ENCODE measurements at regions not wholly inside any gene's neighbourhood (a gene's known extent, or its start where the extent isn't known, plus 50 kb on each side); places are given as distances from the start of the nearest gene placed in this dataset.
"Not testable (repeated sequence)": the region's sequence is repeated elsewhere in the genome, so short reads cannot be mapped to it uniquely, and the experiment has no call there.

DNA sequence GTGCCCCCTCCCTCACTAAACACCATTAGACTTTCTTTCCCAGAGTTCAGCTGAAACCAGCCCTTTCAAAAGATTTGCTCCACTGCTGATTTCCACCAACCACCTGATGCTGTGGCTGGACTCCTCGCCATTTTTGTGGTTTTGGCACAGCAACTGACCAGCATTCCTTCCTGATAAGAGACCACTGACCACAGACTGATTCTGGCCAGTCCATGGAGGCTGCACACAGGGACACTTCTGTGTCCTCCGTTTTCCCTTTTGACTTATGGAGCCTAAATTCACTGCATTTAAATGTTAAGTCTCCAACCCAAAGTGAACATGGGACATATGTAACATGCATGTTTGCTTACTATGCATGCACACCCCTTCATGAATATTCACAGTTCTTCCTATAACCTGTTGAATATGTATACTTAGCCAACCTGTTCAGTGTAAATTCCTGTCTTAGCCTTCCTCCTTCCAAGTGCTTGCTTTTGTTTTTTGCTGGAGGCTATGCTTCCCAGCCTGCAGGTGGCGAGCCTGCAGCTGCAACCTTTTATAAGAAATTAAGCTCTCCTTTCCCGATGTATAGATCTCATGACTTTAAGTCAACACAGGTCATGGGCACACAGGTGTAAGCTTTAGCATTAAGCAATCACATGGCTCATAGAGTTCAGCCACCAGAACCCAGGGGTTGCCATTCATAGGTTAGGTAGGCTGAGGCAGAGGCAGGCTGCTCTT lies 78.7 kb downstream of the ACTL7B start:
- no peaks in the 10 kb centered on the region for H3K4me1 Mint-ChIP-seq
- no peaks in the 10 kb centered on the region for H3K9me3 Mint-ChIP-seq
- no peak overlapping the region for H3K4me3 Mint-ChIP-seq
- H3K27ac Mint-ChIP-seq: no peak overlapping the region
- no peaks in the 10 kb centered on the region for H3K36me3 Mint-ChIP-seq
- peaks cover 7% of the 10 kb centered on the region for H3K27me3 Mint-ChIP-seq

DNA sequence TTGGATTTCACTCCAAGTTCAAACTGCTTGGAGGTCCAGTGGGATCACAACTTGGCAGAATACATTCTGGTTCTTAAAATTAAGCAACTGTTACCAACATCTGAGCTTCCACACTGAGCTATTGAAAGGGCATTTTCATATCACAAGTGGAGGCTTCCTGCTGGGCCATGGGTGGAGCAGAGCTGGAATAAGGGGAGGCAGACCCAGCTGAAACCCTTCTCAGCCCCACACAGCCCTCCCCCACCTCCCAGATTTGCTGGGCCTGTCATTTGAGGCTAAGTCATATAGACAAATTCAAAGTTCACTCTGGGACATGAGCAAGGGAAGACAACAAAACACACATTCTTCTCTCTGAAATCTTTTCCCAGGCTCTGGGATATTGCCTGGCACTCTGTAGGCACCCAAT lies 79.9 kb downstream of the ACTL7B start:
- Mint-ChIP-seq H3K9me3 (no peaks in the 10 kb centered on the region), H3K27me3 (peaks cover 7% of the 10 kb centered on the region), H3K4me3 (no peak overlapping the region), H3K27ac (no peak overlapping the region), H3K4me1 (no peaks in the 10 kb centered on the region), H3K36me3 (no peaks in the 10 kb centered on the region)

DNA sequence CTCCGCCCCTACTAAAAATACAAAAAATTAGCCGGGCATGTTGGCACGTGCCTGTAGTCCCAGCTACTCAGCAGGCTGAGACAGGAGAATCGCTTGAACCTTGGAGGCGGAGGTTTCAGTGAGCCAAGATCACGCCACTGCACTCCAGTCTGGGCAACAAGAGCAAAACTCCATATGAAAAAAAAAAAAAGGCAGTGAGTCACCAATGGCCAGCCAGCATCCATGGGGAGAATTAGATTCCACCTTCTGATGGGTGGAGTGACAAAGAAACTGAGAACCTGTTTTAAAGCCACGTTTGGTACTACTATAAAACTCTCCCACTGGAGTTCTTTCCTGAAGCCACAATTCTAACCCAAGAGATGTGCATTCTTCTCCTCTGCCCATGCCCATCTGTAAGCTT lies 81.7 kb downstream of the ACTL7B start:
- H3K4me3 Mint-ChIP-seq, H3K27me3 Mint-ChIP-seq, H3K27ac Mint-ChIP-seq, H3K36me3 Mint-ChIP-seq, H3K4me1 Mint-ChIP-seq, H3K9me3 Mint-ChIP-seq: not testable (repeated sequence)

DNA sequence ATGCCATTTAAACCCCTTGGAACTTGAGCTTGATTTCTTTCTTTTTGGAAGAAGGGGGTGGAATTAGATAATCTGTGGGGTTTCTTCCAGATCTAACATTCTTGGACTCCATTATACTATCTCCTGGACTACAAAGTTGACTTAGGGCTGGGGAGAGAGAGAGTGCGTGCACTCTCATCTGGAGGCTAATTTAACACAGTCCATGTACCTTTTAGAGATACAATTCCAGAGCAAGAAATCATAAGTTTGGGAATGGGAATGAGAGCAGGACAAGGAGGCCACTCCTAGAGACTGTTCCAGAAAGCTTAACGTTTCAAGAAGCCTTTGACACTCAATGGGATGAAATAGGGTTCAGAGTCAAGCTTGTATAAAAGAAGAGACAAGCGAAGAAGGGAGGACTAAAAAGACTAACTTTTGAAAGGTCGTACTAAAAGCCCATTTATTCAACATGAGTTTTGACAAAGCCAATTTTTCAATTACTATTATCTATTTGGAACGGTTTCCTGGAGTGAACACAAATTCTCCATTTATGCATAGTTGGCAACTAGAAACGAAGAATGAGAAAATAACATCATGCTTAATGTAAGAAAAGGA lies 83.4 kb downstream of the ACTL7B start:
- Mint-ChIP-seq H3K36me3 (no peaks in the 10 kb centered on the region), H3K4me1 (no peaks in the 10 kb centered on the region), H3K9me3 (no peaks in the 10 kb centered on the region), H3K4me3 (no peak overlapping the region), H3K27me3 (no peaks in the 10 kb centered on the region), H3K27ac (no peak overlapping the region)

DNA sequence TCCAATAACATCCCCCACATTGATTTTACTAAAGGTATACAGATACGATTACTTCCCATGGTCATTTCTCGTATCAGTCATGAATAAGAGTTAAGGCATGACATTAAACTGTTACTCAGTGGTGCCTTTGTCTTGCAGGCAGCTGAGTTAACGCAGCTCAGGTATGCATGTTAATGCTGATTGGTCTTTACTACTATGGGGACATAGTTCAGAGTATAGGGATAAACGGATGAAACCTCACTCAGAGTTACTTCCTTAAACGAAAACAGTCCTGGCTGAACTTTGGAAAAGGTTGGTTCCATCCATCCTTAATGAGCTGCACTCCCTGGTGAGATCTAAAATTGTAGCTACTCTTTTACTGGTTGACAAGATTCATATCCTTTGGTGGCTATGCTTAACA lies 87.0 kb downstream of the ACTL7B start:
- Mint-ChIP-seq H3K36me3 (no peaks in the 10 kb centered on the region), H3K27me3 (no peaks in the 10 kb centered on the region), H3K4me3 (no peak overlapping the region), H3K4me1 (no peaks in the 10 kb centered on the region), H3K27ac (no peak overlapping the region), H3K9me3 (no peaks in the 10 kb centered on the region)

DNA sequence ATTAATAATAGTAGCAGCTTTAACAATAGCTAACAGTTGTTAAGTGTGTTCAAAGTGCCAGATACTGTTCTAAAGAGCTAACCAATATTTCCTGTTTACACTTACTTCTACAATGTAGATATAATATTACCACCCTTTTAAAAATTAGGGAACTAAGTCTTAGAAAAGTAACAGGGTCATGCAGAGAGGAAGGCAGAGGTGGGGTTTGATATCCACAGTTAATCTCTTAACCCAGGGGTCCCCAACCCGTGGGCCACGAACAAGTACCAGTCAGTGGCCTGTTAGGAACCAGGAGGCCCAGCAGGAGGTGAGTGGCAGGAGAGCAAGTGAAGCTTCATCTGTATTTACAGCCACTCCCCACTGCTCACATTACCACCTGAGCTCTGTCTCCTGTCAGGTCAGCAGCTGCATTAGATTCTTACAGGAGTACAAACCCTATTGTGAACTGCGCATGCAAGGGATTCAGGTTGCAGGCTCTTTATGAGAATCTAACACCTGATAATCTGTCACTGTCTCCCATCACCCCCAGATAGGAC lies 89.1 kb downstream of the ACTL7B start:
- H3K36me3 Mint-ChIP-seq: no peaks in the 10 kb centered on the region
- no peak overlapping the region for H3K27ac Mint-ChIP-seq
- peaks cover 2% of the 10 kb centered on the region for H3K27me3 Mint-ChIP-seq
- H3K4me1 Mint-ChIP-seq: no peaks in the 10 kb centered on the region
- H3K9me3 Mint-ChIP-seq: no peaks in the 10 kb centered on the region
- H3K4me3 Mint-ChIP-seq: no peak overlapping the region

DNA sequence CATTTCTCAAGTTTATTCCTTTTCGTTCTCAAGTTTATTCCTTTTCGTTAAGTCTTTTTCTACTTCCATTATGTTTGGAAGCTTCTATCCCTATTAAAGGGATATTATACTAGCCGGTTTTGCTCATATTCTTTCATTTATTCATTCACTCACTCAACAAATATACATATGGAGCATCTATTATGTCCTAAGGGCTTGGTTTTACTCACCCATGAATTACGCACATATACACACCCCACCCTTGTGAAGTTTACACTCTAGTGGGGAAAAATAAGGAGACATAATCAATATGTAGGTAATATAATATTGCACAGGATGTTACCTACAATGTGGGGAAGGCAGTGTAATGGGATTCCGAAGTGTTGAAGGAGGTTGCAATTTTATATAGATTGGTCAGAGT lies 90.5 kb downstream of the ACTL7B start:
- Mint-ChIP-seq H3K4me3 (no peak overlapping the region), H3K4me1 (no peaks in the 10 kb centered on the region), H3K36me3 (no peaks in the 10 kb centered on the region), H3K27me3 (peaks cover 2% of the 10 kb centered on the region), H3K27ac (no peak overlapping the region), H3K9me3 (no peaks in the 10 kb centered on the region)

DNA sequence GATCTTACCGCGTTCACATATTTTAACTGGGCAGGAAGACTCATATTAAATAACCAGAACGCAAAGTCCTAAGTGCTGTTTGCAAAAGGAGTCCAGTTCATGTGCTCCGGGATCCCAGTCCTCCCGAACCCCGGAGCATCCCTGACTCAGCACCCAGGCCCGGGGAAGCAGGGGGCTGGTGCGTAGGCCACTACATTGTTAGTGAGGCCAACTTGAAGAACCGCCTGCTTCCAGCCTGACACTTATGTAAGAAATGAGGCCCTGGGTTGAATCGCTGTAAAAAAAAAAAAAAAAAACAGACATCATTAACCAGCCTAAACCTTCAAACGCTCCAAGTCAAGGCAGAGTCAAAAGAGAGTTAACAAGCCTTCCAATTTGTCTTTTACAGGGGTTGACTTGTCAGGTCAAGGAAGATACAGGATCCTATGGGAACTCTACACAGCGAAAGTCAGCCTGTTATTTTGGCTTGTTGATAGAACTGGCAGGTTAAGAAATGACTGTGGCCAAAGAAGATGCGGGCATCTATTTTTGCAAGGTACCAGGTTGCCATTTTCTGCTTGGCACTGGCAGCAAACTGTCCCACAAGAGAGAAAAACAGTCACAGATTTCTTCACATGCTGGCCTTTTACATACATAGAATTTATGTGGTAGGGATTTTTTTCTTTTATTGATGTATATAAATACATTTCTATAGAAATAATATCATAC lies 93.3 kb downstream of the ACTL7B start:
- Mint-ChIP-seq H3K4me3 (no peak overlapping the region), H3K4me1 (no peaks in the 10 kb centered on the region), H3K36me3 (no peaks in the 10 kb centered on the region), H3K27me3 (peaks cover 6% of the 10 kb centered on the region), H3K9me3 (no peaks in the 10 kb centered on the region), H3K27ac (no peak overlapping the region)

DNA sequence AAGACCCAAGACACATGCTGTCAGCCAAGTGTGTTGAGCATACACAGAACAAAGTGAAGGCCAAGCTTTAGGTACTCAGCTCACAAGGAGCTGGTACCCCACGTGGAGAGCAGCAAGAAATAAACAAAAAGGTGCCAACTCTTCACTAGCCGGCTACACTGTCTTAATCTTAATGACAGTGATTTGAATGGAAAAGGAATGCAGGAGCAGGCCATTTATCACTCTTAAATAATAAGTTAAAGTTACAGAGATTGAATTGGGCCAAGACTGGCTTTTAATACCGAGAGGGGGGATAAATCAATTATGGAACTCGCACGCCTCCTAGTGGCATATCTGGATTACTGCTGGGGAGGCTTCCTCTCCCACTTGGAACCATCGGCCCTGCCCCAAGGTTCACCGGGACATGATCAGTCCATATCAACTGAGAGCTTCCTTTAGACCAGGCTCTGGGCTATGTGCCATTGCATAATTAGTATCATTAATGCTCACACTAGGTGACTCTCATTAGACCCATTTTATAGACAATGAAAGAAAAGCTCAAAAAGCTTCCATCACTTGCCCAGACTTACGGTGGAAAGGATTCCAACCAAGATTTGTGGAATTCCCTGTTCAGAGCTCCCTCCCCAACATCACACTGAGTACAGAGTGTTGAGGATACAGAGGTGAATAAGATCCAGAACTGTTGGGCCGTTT lies 94.0 kb downstream of the ACTL7B start:
- Mint-ChIP-seq H3K4me3 (no peak overlapping the region), H3K27ac (no peak overlapping the region), H3K27me3 (peaks cover 6% of the 10 kb centered on the region), H3K36me3 (no peaks in the 10 kb centered on the region), H3K4me1 (no peaks in the 10 kb centered on the region), H3K9me3 (no peaks in the 10 kb centered on the region)

DNA sequence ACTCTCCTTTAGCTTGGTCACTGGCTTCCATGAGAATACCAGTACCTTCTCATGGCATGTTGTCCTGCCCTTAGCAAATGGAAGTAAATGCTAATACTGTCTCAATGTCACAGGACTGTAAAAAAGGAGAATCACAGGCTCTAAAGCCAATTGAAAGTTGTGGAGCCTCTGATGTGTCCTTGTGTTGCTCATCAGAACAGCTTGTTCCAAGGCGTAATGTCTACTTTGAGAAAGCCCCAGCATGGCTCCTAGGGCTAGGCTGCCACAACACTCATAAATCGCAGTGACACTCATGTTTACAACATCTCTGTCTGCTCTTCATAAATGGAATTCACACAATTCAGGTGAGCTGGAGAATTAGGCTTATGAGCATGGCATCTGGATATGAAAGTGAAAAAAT lies 94.9 kb downstream of the ACTL7B start:
- Mint-ChIP-seq H3K4me3 (no peak overlapping the region), H3K27ac (no peak overlapping the region), H3K27me3 (peaks cover 6% of the 10 kb centered on the region), H3K4me1 (no peaks in the 10 kb centered on the region), H3K36me3 (no peaks in the 10 kb centered on the region), H3K9me3 (no peaks in the 10 kb centered on the region)

DNA sequence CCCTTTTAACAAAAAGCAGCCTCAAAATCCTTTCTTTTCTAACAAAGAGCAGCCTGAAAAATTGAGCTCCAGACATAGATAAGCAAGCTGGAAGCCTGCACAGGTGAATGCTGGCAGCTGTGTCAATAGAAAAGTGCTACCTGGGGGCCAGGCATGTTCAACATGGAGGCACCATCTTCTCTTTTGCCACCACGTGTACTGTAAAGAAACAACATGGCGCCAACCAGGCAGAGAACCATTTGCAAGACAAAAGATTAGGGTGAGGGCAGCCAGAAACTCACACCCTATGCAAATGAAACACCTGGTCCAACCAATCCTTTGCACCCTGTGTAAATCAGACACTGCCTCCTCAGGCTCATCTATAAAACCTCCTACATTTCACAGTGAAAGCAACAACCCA lies 96.0 kb downstream of the ACTL7B start:
- no peaks in the 10 kb centered on the region for H3K36me3 Mint-ChIP-seq
- peaks cover 6% of the 10 kb centered on the region for H3K27me3 Mint-ChIP-seq
- no peak overlapping the region for H3K4me3 Mint-ChIP-seq
- H3K27ac Mint-ChIP-seq: no peak overlapping the region
- H3K4me1 Mint-ChIP-seq: no peaks in the 10 kb centered on the region
- no peaks in the 10 kb centered on the region for H3K9me3 Mint-ChIP-seq

DNA sequence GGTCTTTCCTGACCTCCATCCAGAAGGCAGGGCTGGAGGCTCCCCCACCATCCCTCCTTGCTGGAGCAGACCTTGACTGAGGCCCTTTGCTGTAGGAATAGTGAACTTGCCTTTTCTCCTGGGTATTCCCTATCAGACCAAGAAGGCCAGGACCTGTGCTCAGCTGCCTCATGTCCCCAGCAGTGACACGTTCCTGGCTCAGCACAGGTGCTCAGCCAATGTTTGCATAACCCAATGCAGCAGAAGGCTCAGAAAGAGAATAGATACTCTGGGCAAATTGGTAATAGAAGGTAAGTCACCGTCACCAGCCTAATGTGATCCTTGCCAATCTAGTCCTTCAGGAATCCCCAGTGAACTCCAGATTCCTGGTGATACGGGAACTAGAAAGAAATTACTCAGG lies 96.4 kb downstream of the ACTL7B start:
- Mint-ChIP-seq H3K4me3 (no peak overlapping the region), H3K4me1 (no peaks in the 10 kb centered on the region), H3K27ac (no peak overlapping the region), H3K9me3 (no peaks in the 10 kb centered on the region), H3K27me3 (peaks cover 6% of the 10 kb centered on the region), H3K36me3 (no peaks in the 10 kb centered on the region)

DNA sequence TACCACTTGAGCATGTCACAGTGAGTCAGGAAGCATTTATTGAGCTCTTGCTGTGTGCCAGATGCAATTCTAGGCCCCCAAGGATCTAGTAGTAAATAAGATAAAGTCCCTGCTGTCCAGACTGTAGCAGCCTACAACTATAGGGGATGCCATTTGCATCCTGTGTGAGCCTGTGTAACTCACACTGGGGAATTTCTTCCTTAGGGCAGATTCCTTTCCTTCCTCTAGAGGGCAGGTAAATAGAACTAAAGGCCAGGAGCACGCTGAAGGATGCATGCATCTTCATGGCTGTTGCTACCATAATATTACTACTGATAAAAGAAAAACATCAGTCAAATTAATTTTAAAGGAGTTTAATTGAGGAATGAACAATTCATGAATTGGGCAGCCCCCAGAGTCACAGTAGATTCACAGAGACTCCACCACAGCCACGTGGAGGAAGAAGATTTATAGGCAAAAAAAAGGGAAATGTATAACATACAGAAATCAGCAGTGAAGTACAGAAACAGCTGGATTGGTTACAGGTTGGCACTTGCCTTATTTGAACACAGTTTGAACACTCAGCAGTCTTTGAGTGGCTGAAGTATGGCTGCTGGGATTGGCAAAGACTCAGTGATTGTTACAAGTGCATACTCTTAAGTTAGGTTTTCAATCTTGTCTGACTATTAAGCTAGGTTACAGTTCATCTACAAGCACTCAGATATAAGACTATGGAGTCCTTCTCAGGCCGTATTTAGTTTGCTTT lies 98.9 kb downstream of the ACTL7B start:
- Mint-ChIP-seq H3K27me3 (peaks cover 4% of the 10 kb centered on the region), H3K36me3 (no peaks in the 10 kb centered on the region), H3K4me1 (no peaks in the 10 kb centered on the region), H3K27ac (no peak overlapping the region), H3K4me3 (no peak overlapping the region), H3K9me3 (peaks cover 6% of the 10 kb centered on the region)

DNA sequence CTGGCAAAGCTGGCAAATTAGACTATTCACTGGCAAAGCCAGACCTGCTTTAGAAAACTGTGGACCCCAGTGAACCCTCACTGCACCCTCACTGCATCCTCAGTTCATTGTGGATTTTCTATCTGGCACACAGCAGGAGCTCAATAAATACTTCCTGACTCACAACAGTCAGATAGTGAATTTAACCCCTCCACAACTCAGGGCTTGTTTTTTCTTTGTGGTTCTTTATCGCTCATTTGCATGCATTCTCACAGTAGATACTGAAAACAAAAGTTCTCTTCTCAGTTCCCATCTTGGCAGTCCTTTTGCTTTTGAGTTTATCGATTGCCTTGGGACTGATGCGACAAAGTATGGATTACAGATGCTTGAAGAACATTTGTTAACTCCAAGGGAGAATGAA lies 99.8 kb downstream of the ACTL7B start:
- H3K27me3 Mint-ChIP-seq: peaks cover 4% of the 10 kb centered on the region
- H3K27ac Mint-ChIP-seq: no peak overlapping the region
- no peak overlapping the region for H3K4me3 Mint-ChIP-seq
- peaks cover 6% of the 10 kb centered on the region for H3K9me3 Mint-ChIP-seq
- no peaks in the 10 kb centered on the region for H3K4me1 Mint-ChIP-seq
- no peaks in the 10 kb centered on the region for H3K36me3 Mint-ChIP-seq

DNA sequence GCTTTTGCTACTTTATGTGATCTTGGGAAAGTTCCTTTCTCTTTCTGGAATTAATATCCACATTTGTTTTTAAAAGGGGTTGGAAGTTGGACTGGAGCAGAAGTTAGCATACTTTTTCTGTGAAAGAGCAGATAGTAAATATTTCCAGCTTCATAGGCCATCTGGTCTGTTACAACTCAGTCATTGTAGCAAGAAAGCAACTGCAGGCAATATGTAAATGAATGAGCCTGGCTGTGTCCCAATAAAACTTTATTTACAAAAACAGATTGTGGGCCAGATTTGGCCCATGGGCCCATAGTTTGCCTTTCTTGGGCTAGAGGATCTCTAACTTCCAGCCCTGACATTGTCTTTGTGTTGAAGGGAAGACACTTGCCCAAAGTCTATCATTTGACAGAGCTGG lies 104.4 kb downstream of the ACTL7B start:
- Mint-ChIP-seq H3K27ac (no peak overlapping the region), H3K9me3 (peaks cover 6% of the 10 kb centered on the region), H3K27me3 (no peaks in the 10 kb centered on the region), H3K4me3 (no peak overlapping the region), H3K4me1 (no peaks in the 10 kb centered on the region), H3K36me3 (no peaks in the 10 kb centered on the region)
